ENCODE measurements at regions not wholly inside any gene's neighbourhood (a gene's known extent, or its start where the extent isn't known, plus 50 kb on each side); places are given as distances from the start of the nearest gene placed in this dataset.

DNA sequence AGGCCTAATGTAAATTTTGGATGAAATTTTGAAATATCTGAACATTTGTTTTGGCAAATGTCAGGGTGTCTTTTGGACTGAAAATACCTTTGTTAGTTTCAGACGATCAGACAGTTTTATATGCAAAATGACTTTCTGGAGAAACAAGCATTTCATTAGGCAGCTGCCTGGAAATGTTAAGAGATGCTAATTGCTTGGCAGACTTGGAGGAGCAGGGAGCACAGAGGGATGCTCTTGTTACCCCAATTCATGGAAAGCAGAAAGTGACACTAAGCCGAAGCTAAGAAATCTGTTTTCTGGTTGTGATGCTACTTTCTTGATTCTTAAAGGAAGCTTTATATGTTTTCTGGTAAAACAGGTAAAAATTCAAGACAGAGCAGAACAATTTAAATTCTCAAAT lies 204.3 kb upstream of the GBE1 start:
- H3F3A ChIP-seq (ENCODE audit: insufficient read depth, low read length): no peaks in the 10 kb centered on the region
- no peak overlapping the region for H2AFZ ChIP-seq (ENCODE audit: low read length)
- H3K4me3 ChIP-seq (ENCODE audit: low read length): no peak overlapping the region
- no peak for TF ChIP-seq EZH2phosphoT487 (IDR thresholded peaks at IDR 0.05; ENCODE audit: low read length)
- no peak for TF ChIP-seq CTCF (IDR thresholded peaks at IDR 0.05; ENCODE audit: low read length)
- TF ChIP-seq EZH2 (optimal IDR thresholded peaks at IDR 0.05; ENCODE audit: low read depth, low read length): no peak
- DNase-seq: no peak
- no peaks in the 10 kb centered on the region for H3K4me1 ChIP-seq (ENCODE audit: low read length)
- H3K9ac ChIP-seq (ENCODE audit: low read length): no peak overlapping the region
- no peaks in the 10 kb centered on the region for H3K9me3 ChIP-seq (replicated peaks; ENCODE audit: insufficient read depth, low read length)
- no peak overlapping the region for H3K27ac ChIP-seq (ENCODE audit: low read length)
- no peaks in the 10 kb centered on the region for H4K20me1 ChIP-seq (ENCODE audit: insufficient read depth, low read length)
- H3K27me3 ChIP-seq (replicated peaks; ENCODE audit: insufficient read depth, low read length): no peaks in the 10 kb centered on the region
- H3K36me3 ChIP-seq (replicated peaks; ENCODE audit: insufficient read depth, low read length): no peaks in the 10 kb centered on the region
- no peaks in the 10 kb centered on the region for H3K9me2 ChIP-seq (replicated peaks; ENCODE audit: insufficient read depth, low read length)
- H3K4me2 ChIP-seq (ENCODE audit: low read depth, low read length): no peak overlapping the region
- no peaks in the 10 kb centered on the region for H3K79me2 ChIP-seq (ENCODE audit: low read length)

- H3K27ac ChIP-seq (ENCODE audit: low read length): no peak overlapping the region
- no peaks in the 10 kb centered on the region for H3F3A ChIP-seq (ENCODE audit: insufficient read depth, low read length)
- H3K9ac ChIP-seq (ENCODE audit: low read length): no peak overlapping the region
- no peaks in the 10 kb centered on the region for H3K36me3 ChIP-seq (replicated peaks; ENCODE audit: insufficient read depth, low read length)
- H3K79me2 ChIP-seq (ENCODE audit: low read length): no peaks in the 10 kb centered on the region
- no peaks in the 10 kb centered on the region for H3K27me3 ChIP-seq (replicated peaks; ENCODE audit: insufficient read depth, low read length)
- no peaks in the 10 kb centered on the region for H3K9me2 ChIP-seq (replicated peaks; ENCODE audit: insufficient read depth, low read length)
- no peaks in the 10 kb centered on the region for H4K20me1 ChIP-seq (ENCODE audit: insufficient read depth, low read length)
- H3K4me2 ChIP-seq (ENCODE audit: low read depth, low read length): no peak overlapping the region
- no peak for DNase-seq
- no peak overlapping the region for H3K4me3 ChIP-seq (ENCODE audit: low read length)
- TF ChIP-seq EZH2 (optimal IDR thresholded peaks at IDR 0.05; ENCODE audit: low read depth, low read length) (no peak), EZH2phosphoT487 (IDR thresholded peaks at IDR 0.05; ENCODE audit: low read length) (no peak), CTCF (IDR thresholded peaks at IDR 0.05; ENCODE audit: low read length) (no peak)
- no peak overlapping the region for H2AFZ ChIP-seq (ENCODE audit: low read length)
- H3K9me3 ChIP-seq (replicated peaks; ENCODE audit: insufficient read depth, low read length): no peaks in the 10 kb centered on the region
- no peaks in the 10 kb centered on the region for H3K4me1 ChIP-seq (ENCODE audit: low read length)
Observed at GRCh38 chr3:81962396-81962795, 201.0 kb upstream of the GBE1 start.

- Histone ChIP-seq H2AFZ (ENCODE audit: low read length) (no peak overlapping the region), H3K27ac (ENCODE audit: low read length) (no peak overlapping the region), H3K27me3 (replicated peaks; ENCODE audit: insufficient read depth, low read length) (no peaks in the 10 kb centered on the region), H3K4me2 (ENCODE audit: low read depth, low read length) (no peak overlapping the region), H3K9me2 (replicated peaks; ENCODE audit: insufficient read depth, low read length) (no peaks in the 10 kb centered on the region), H4K20me1 (ENCODE audit: insufficient read depth, low read length) (no peaks in the 10 kb centered on the region), H3K4me3 (ENCODE audit: low read length) (no peak overlapping the region), H3K36me3 (replicated peaks; ENCODE audit: insufficient read depth, low read length) (no peaks in the 10 kb centered on the region), H3K9ac (ENCODE audit: low read length) (no peak overlapping the region), H3K4me1 (ENCODE audit: low read length) (no peaks in the 10 kb centered on the region), H3F3A (ENCODE audit: insufficient read depth, low read length) (no peaks in the 10 kb centered on the region), H3K9me3 (replicated peaks; ENCODE audit: insufficient read depth, low read length) (no peaks in the 10 kb centered on the region), H3K79me2 (ENCODE audit: low read length) (no peaks in the 10 kb centered on the region)
- TF ChIP-seq CTCF (IDR thresholded peaks at IDR 0.05; ENCODE audit: low read length) (no peak), EZH2phosphoT487 (IDR thresholded peaks at IDR 0.05; ENCODE audit: low read length) (no peak)
- no peak for DNase-seq
Observed at GRCh38 chr3:81958972-81959640, 197.7 kb upstream of the GBE1 start.

All from MM.1S (cell line).